SKM-1 treated with dmso at 0.1 percent for 144 hours (cell line): ENCODE measurements at regions not wholly inside any gene's neighbourhood (a gene's known extent, or its start where the extent isn't known, plus 50 kb on each side); places are given as distances from the start of the nearest gene placed in this dataset.

Source experiments
- DNase-seq: peaks from one replicate; lab custom pipeline; 2025; ENCODE audit not compliant: unreplicated experiment; lab: John Stamatoyannopoulos, UW

GRCh38 chr4:123092586-123092985 is 170.2 kb upstream of the NUDT6 start:
- DNase-seq = no peak

DNA sequence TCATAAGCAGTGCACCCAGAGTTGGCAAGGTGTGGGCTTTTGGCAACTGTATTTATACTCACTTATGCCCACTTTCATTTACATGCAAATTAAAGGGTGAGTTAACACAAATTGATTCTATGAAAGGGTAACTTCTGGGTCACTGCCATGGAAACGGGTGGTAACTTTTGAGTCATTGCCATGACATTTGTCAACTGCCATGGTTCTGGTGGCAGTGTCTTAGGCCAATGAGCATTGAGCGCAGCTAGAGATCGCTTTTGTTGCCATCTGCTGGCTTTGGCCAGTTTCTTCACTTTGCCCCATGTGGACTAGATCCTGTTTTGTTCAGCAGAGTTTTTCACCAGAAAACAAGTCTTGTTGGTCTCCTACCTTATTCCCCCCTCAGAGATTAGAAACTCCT is 170.8 kb upstream of the NUDT6 start:
- DNase-seq = no peak

GRCh38 chr4:123096038-123096437 is 173.6 kb upstream of the NUDT6 start:
- DNase-seq = peak; percentile 8

GRCh38 chr4:123102897-123103471 is 180.6 kb upstream of the NUDT6 start:
- DNase-seq = peak; percentile 50

GRCh38 chr4:123104310-123105025 is 182.1 kb upstream of the NUDT6 start:
- DNase-seq = no peak

GRCh38 chr4:123105026-123105420 is 182.6 kb upstream of the NUDT6 start:
- no peak for DNase-seq

DNA sequence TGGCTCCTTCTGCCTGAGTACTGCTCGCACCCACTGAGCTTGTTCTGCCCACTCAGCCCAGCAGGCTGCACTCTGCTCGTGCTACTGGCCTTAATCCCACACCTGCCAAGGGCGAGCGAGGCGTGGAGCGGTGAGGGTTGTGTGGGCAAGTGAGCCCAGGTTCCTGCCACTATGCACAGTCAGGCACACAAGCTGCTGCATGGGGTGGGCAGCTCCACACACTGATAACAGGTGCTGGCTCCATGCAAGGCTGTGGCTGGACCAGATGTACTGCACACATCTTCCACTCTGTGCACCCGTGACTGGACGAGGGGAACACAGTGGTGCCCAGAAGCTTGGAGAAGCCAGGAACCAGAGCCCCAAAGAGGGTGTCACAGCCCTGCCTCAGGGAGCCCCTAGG is 184.3 kb upstream of the NUDT6 start:
- DNase-seq = no peak

- DNase-seq = no peak
Measured at GRCh38 chr4:123107444-123108252, 185.3 kb upstream of the NUDT6 start.

GRCh38 chr4:123109139-123109538 is 186.7 kb upstream of the NUDT6 start:
- DNase-seq = no peak

DNA sequence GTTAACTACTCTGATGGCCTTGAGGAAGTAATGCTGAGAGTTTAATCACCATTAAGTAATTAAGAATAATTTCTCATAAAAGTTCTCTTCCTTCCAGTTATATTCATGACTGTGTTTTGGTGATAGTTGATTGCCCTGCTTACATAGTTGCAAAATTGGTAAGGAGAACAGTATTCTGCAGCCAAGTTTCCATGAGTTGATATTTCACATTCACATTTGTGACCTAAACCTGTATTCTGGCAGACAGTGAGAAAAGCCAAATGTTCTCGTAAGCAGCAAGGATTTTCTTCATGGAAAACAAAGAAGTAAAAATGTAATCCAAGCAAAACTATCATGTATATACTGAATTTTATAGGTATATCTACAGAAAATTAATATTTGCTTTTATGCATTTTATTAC is 187.8 kb upstream of the NUDT6 start:
- DNase-seq = no peak

- no peak for DNase-seq
Measured at GRCh38 chr4:123110685-123111084, 188.3 kb upstream of the NUDT6 start.

GRCh38 chr4:123113155-123113554 is 190.8 kb upstream of the NUDT6 start:
- no peak for DNase-seq

GRCh38 chr4:123114084-123114914 is 191.9 kb upstream of the NUDT6 start:
- no peak for DNase-seq

GRCh38 chr4:123114915-123115756 is 192.7 kb upstream of the NUDT6 start:
- no peak for DNase-seq

DNA sequence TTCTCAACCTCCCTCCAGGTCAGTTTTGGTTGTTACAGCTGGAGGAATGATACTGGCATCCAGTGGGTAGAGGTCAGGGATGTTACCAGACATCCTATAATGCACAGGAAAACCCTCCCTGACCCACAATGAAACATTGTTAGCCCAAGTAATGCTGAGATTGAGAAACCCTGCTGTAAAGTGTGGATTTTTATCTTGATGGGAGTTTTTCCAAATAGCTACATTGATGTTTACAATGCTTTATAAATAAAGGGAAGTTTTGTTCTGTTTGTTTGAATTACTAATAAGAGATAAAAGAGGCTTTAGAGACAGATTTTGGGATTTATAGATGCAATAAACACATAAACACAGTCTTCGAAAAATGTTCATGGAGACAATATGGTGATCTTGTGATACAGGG is 194.0 kb upstream of the NUDT6 start:
- DNase-seq = no peak

GRCh38 chr4:123120473-123120872 is 198.1 kb upstream of the NUDT6 start:
- no peak for DNase-seq

GRCh38 chr4:123121241-123121907 is 199.0 kb upstream of the NUDT6 start:
- no peak for DNase-seq

DNA sequence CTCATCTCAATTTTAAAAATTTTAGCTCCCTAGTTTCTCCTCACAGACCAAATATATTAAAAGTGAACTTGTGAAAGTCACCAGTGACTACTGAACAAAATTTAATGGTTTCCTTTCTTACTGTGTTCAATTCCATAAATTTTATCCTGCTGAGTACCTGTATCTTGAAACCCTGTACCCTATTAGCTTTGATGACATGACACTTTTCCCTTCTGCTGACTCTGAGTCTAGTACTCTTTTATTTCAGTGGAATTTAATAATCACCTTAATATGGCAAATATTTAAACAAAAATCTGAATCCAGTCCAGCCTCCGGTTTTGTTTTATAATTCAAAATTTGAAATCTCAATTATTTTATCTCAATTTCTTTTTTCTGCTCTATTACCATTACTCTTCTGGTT is 203.1 kb upstream of the NUDT6 start:
- DNase-seq = no peak

DNA sequence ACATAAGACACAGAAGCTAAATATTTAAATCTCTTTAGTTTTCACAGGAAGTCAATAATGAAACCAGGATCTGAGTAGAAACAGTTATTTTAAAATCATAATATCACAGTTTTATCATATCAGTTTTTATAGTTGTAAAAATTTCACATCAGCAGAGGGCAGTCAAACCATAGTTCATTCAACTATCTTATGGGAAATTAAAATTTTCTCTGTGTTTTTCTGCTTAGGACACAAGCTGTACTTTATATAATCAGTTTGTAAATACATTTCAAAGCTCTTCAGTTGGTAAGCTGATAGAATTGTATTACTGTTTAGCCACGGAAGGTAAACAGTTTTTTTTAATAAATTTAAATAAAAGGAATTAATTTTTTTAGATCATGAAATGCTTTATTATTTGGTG is 204.8 kb upstream of the NUDT6 start:
- no peak for DNase-seq

- DNase-seq = no peak
Measured at GRCh38 chr4:123127875-123128274, 205.5 kb upstream of the NUDT6 start.
